ENCODE measurements at regions not wholly inside any gene's neighbourhood (a gene's known extent, or its start where the extent isn't known, plus 50 kb on each side); places are given as distances from the start of the nearest gene placed in this dataset.

- H3K14ac ChIP-seq (ENCODE audit: low read length): no peak overlapping the region
- no peak overlapping the region for H3K18ac ChIP-seq (ENCODE audit: low read length)
- H3K79me2 ChIP-seq (ENCODE audit: control insufficient read depth, insufficient read depth, low read length, poor library complexity): no peaks in the 10 kb centered on the region
- H3K4ac ChIP-seq (ENCODE audit: low read depth, low read length): no peak overlapping the region
- H2AK5ac ChIP-seq (ENCODE audit: low read length): no peak overlapping the region
- H3K27ac ChIP-seq (ENCODE audit: low read depth, low read length): no peak overlapping the region
- no peak overlapping the region for H4K8ac ChIP-seq (ENCODE audit: low read depth, low read length)
- H3K4me2 ChIP-seq (ENCODE audit: low read length): no peak overlapping the region
- H2BK5ac ChIP-seq (ENCODE audit: low read depth, low read length, poor library complexity): no peak overlapping the region
- H4K12ac ChIP-seq (ENCODE audit: low read depth, low read length): no peak overlapping the region
- no peaks in the 10 kb centered on the region for H3K9me3 ChIP-seq (ENCODE audit: insufficient read depth, low read depth, low read length)
- H3K36me3 ChIP-seq (ENCODE audit: control insufficient read depth in 1 of 2, insufficient read depth in 2 of 2, low read length in 2 of 2): no peaks in the 10 kb centered on the region
- no CpG with 5 or more reads among the region's 1 CpG for WGBS (ENCODE audit: extremely low coverage, insufficient coverage, insufficient read length)
- peak overlapping the region; percentile 23 for H2BK12ac ChIP-seq (ENCODE audit: low read length)
- no peak overlapping the region for H2AFZ ChIP-seq (ENCODE audit: insufficient read depth, low read length, poor library complexity)
- no peak overlapping the region for H2BK120ac ChIP-seq (ENCODE audit: insufficient read depth, low read length, poor library complexity)
- no peaks in the 10 kb centered on the region for H3K27me3 ChIP-seq (ENCODE audit: insufficient read depth, low read length)
- H4K91ac ChIP-seq (ENCODE audit: low read depth, low read length): no peak overlapping the region
- H3K4me1 ChIP-seq (ENCODE audit: control insufficient read depth in 1 of 2, insufficient read depth in 2 of 2, low read length in 2 of 2): peaks cover 3 to 9% of the 10 kb centered on the region in 2 experiments
- no peak overlapping the region for H3K23ac ChIP-seq (ENCODE audit: low read length)
- no peak overlapping the region for H3K9ac ChIP-seq (ENCODE audit: low read length)
- H3K4me3 ChIP-seq (ENCODE audit: low read depth, low read length): no peak overlapping the region
- no peak for DNase-seq
- H3K79me1 ChIP-seq (ENCODE audit: low read length): peaks cover 9% of the 10 kb centered on the region
Measured at GRCh38 chr1:55860326-55860725, 645.2 kb upstream of the USP24 start.

- no peak overlapping the region for H2AFZ ChIP-seq (ENCODE audit: insufficient read depth, low read length, poor library complexity)
- H3K4ac ChIP-seq (ENCODE audit: low read depth, low read length): no peak overlapping the region
- no peak overlapping the region for H3K4me3 ChIP-seq (ENCODE audit: low read depth, low read length)
- H2BK5ac ChIP-seq (ENCODE audit: low read depth, low read length, poor library complexity): no peak overlapping the region
- no peak overlapping the region for H3K27ac ChIP-seq (ENCODE audit: low read depth, low read length)
- no peaks in the 10 kb centered on the region for H3K27me3 ChIP-seq (ENCODE audit: insufficient read depth, low read length)
- H3K36me3 ChIP-seq (ENCODE audit: control insufficient read depth in 1 of 2, insufficient read depth in 2 of 2, low read length in 2 of 2): no peaks in the 10 kb centered on the region
- H4K12ac ChIP-seq (ENCODE audit: low read depth, low read length): no peak overlapping the region
- peaks cover 11% of the 10 kb centered on the region for H3K79me1 ChIP-seq (ENCODE audit: low read length)
- H3K9me3 ChIP-seq (ENCODE audit: insufficient read depth, low read depth, low read length): no peaks in the 10 kb centered on the region
- no peak overlapping the region for H2BK120ac ChIP-seq (ENCODE audit: insufficient read depth, low read length, poor library complexity)
- H2AK5ac ChIP-seq (ENCODE audit: low read length): no peak overlapping the region
- H3K9ac ChIP-seq (ENCODE audit: low read length): no peak overlapping the region
- H3K79me2 ChIP-seq (ENCODE audit: control insufficient read depth, insufficient read depth, low read length, poor library complexity): no peaks in the 10 kb centered on the region
- no CpG with 5 or more reads among the region's 2 CpGs for WGBS (ENCODE audit: extremely low coverage, insufficient coverage, insufficient read length)
- H3K18ac ChIP-seq (ENCODE audit: low read length): no peak overlapping the region
- H4K8ac ChIP-seq (ENCODE audit: low read depth, low read length): no peak overlapping the region
- no peak overlapping the region for H2BK12ac ChIP-seq (ENCODE audit: low read length)
- peak in 1 of 2 donors; percentile 27 for DNase-seq
- peaks cover 3 to 18% of the 10 kb centered on the region in 2 experiments for H3K4me1 ChIP-seq (ENCODE audit: control insufficient read depth in 1 of 2, insufficient read depth in 2 of 2, low read length in 2 of 2)
- H3K23ac ChIP-seq (ENCODE audit: low read length): no peak overlapping the region
- no peak overlapping the region for H3K14ac ChIP-seq (ENCODE audit: low read length)
- H4K91ac ChIP-seq (ENCODE audit: low read depth, low read length): no peak overlapping the region
- no peak overlapping the region for H3K4me2 ChIP-seq (ENCODE audit: low read length)
Measured at GRCh38 chr1:55854911-55855310, 639.7 kb upstream of the USP24 start.

GRCh38 chr1:55848906-55849305 is 633.7 kb upstream of the USP24 start:
- no peak overlapping the region for H2BK12ac ChIP-seq (ENCODE audit: low read length)
- no peak overlapping the region for H4K91ac ChIP-seq (ENCODE audit: low read depth, low read length)
- no peaks in the 10 kb centered on the region for H3K36me3 ChIP-seq (ENCODE audit: control insufficient read depth in 1 of 2, insufficient read depth in 2 of 2, low read length in 2 of 2)
- no peak overlapping the region for H3K4me3 ChIP-seq (ENCODE audit: low read depth, low read length)
- H3K27me3 ChIP-seq (ENCODE audit: insufficient read depth, low read length): no peaks in the 10 kb centered on the region
- H3K4me2 ChIP-seq (ENCODE audit: low read length): no peak overlapping the region
- no peak overlapping the region for H3K4ac ChIP-seq (ENCODE audit: low read depth, low read length)
- H3K79me1 ChIP-seq (ENCODE audit: low read length): peaks cover 8% of the 10 kb centered on the region
- no peak overlapping the region for H4K12ac ChIP-seq (ENCODE audit: low read depth, low read length)
- no peak overlapping the region for H2AFZ ChIP-seq (ENCODE audit: insufficient read depth, low read length, poor library complexity)
- H3K4me1 ChIP-seq (ENCODE audit: control insufficient read depth in 1 of 2, insufficient read depth in 2 of 2, low read length in 2 of 2): peaks cover 0 to 10% of the 10 kb centered on the region in 2 experiments
- DNase-seq: peak; percentile 79 to 81
- no CpG with 5 or more reads among the region's 1 CpG for WGBS (ENCODE audit: extremely low coverage, insufficient coverage, insufficient read length)
- no peak overlapping the region for H2BK5ac ChIP-seq (ENCODE audit: low read depth, low read length, poor library complexity)
- no peak overlapping the region for H2BK120ac ChIP-seq (ENCODE audit: insufficient read depth, low read length, poor library complexity)
- H3K79me2 ChIP-seq (ENCODE audit: control insufficient read depth, insufficient read depth, low read length, poor library complexity): no peaks in the 10 kb centered on the region
- H3K9me3 ChIP-seq (ENCODE audit: insufficient read depth, low read depth, low read length): no peaks in the 10 kb centered on the region
- no peak overlapping the region for H4K8ac ChIP-seq (ENCODE audit: low read depth, low read length)
- H2AK5ac ChIP-seq (ENCODE audit: low read length): no peak overlapping the region
- no peak overlapping the region for H3K18ac ChIP-seq (ENCODE audit: low read length)
- H3K27ac ChIP-seq (ENCODE audit: low read depth, low read length): no peak overlapping the region
- no peak overlapping the region for H3K23ac ChIP-seq (ENCODE audit: low read length)
- H3K14ac ChIP-seq (ENCODE audit: low read length): no peak overlapping the region
- H3K9ac ChIP-seq (ENCODE audit: low read length): no peak overlapping the region

- Histone ChIP-seq H2AK5ac (ENCODE audit: low read length) (no peak overlapping the region), H4K91ac (ENCODE audit: low read depth, low read length) (no peak overlapping the region), H2AFZ (ENCODE audit: insufficient read depth, low read length, poor library complexity) (no peak overlapping the region), H4K8ac (ENCODE audit: low read depth, low read length) (no peak overlapping the region), H3K27me3 (ENCODE audit: insufficient read depth, low read length) (no peaks in the 10 kb centered on the region), H3K9ac (ENCODE audit: low read length) (no peak overlapping the region), H4K12ac (ENCODE audit: low read depth, low read length) (no peak overlapping the region), H2BK12ac (ENCODE audit: low read length) (no peak overlapping the region), H3K79me2 (ENCODE audit: control insufficient read depth, insufficient read depth, low read length, poor library complexity) (no peaks in the 10 kb centered on the region), H3K9me3 (ENCODE audit: insufficient read depth, low read depth, low read length) (no peaks in the 10 kb centered on the region), H3K4ac (ENCODE audit: low read depth, low read length) (no peak overlapping the region), H3K18ac (ENCODE audit: low read length) (no peak overlapping the region), H3K23ac (ENCODE audit: low read length) (no peak overlapping the region), H3K27ac (ENCODE audit: low read depth, low read length) (no peak overlapping the region), H3K79me1 (ENCODE audit: low read length) (peaks cover 8% of the 10 kb centered on the region), H2BK5ac (ENCODE audit: low read depth, low read length, poor library complexity) (no peak overlapping the region), H3K4me2 (ENCODE audit: low read length) (no peak overlapping the region), H3K4me1 (ENCODE audit: control insufficient read depth in 1 of 2, insufficient read depth in 2 of 2, low read length in 2 of 2) (peaks cover 0 to 10% of the 10 kb centered on the region in 2 experiments), H3K14ac (ENCODE audit: low read length) (no peak overlapping the region), H2BK120ac (ENCODE audit: insufficient read depth, low read length, poor library complexity) (no peak overlapping the region), H3K4me3 (ENCODE audit: low read depth, low read length) (no peak overlapping the region), H3K36me3 (ENCODE audit: control insufficient read depth in 1 of 2, insufficient read depth in 2 of 2, low read length in 2 of 2) (no peaks in the 10 kb centered on the region)
- WGBS (ENCODE audit: extremely low coverage, insufficient coverage, insufficient read length): no CpG with 5 or more reads among the region's 2 CpGs
- no peak for DNase-seq
Measured at GRCh38 chr1:55846051-55846450, 630.9 kb upstream of the USP24 start.

Measured in trophoblast cell (in vitro differentiated cells and primary cell).